ENCODE measurements at regions not wholly inside any gene's neighbourhood (a gene's known extent, or its start where the extent isn't known, plus 50 kb on each side); places are given as distances from the start of the nearest gene placed in this dataset.

DNA sequence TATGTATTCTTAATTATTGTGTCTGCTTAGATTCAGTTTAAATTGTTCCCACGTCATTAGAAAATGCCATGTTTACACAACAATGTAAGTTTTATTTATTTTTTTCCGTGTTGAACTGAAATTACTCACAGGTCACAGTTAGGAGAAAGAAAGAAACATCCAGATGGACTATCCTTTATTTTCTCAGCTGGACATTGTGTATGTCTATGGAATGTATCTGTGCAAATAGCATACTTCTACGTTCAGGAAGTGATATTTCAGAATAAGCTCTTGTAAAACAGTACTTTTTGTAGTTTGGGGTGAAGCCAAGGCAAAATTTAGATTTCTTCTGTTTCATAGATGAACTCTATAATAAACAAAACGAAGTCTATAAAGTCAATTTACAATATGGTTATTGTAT lies 249.0 kb upstream of the ZNF608 start:
- DNase-seq (ENCODE audit: extremely low read depth, low read depth), result peak; percentile 6
- TF ChIP-seq, protein P1, sequence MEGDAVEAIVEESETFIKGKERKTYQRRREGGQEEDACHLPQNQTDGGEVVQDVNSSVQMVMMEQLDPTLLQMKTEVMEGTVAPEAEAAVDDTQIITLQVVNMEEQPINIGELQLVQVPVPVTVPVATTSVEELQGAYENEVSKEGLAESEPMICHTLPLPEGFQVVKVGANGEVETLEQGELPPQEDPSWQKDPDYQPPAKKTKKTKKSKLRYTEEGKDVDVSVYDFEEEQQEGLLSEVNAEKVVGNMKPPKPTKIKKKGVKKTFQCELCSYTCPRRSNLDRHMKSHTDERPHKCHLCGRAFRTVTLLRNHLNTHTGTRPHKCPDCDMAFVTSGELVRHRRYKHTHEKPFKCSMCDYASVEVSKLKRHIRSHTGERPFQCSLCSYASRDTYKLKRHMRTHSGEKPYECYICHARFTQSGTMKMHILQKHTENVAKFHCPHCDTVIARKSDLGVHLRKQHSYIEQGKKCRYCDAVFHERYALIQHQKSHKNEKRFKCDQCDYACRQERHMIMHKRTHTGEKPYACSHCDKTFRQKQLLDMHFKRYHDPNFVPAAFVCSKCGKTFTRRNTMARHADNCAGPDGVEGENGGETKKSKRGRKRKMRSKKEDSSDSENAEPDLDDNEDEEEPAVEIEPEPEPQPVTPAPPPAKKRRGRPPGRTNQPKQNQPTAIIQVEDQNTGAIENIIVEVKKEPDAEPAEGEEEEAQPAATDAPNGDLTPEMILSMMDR (IDR thresholded peaks at IDR 0.05; ENCODE audit: low read depth, low read length, missing control alignments), result no peak
- no peak overlapping the region for H3K4me3 ChIP-seq (replicated peaks; ENCODE audit: low read depth, low read length)

DNA sequence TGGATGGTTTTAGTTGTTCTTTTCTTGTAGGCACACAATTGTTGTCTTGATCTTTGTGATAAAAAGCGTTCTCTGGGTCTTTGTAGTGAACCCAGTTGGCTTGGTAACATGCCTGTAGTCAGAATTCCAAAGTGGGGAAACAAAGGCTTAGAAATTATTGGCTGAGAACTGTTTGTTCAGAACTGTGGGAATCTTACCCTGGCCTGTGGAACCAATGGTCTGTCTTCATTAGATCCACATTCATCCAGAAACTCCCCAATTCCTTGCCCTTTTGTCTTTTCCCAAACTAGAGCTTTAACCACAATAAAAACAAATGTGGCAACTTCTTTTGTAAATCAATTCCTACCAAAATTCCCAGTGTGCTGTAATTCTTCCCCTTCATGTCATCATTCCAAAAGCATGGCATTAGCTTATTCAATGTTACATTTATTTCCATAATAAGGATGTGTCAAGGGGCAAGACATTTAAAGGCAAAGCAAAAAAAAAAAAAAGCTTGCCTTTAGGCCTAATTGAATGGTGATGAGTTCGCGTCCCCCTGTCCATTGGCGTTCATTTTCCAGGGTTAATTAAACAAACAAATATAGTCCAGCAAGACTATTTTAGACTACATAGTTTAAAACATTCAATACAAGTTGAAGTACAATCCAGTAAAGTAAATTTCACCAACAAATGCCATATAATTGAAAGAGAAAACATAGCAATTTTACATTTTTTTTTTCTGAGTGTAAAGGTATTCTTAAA lies 249.8 kb upstream of the ZNF608 start:
- DNase-seq (ENCODE audit: extremely low read depth, low read depth), result no peak
- no peak overlapping the region for H3K4me3 ChIP-seq (replicated peaks; ENCODE audit: low read depth, low read length)
- TF ChIP-seq, protein P1 (IDR thresholded peaks at IDR 0.05; ENCODE audit: low read depth, low read length, missing control alignments), result no peak

GRCh38 chr5:124996764-124997077 lies 250.3 kb upstream of the ZNF608 start:
- DNase-seq (ENCODE audit: extremely low read depth, low read depth), result no peak
- no peak overlapping the region for H3K4me3 ChIP-seq (replicated peaks; ENCODE audit: low read depth, low read length)

DNA sequence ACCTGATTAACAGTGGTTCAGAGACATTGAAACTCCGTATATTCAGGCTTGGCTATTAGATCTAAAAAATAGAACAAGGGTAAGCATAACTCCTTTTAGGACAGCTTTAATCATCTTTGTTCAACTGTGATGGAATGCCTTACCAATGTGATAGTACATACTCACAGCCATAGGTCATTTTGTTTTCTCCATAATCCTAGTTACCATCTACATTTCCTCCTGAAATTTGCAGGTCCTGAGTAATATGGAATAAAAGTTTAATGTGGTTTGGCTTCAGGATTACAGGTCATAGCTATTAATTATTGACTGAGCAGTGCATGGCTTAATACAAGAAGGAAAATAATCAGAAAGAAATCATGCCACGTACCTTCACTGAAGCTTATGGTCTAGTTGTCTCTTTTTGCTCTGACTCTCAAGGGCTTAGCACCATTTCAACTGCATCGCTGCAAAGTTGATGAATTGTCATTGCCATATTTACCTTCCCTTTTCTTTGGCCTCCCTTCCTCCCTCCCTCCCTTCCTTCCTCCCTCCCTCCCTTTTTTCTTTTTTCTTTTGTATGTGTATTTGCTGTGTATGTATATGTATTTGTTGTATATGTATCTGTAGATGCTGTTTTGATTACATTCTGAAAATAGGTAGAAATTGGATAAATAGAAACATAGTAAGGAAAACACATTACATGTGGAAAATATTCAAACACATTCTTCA lies 250.9 kb upstream of the ZNF608 start:
- TF ChIP-seq, protein P1 (IDR thresholded peaks at IDR 0.05; ENCODE audit: low read depth, low read length, missing control alignments), result no peak
- no peak overlapping the region for H3K4me3 ChIP-seq (replicated peaks; ENCODE audit: low read depth, low read length)
- DNase-seq (ENCODE audit: extremely low read depth, low read depth), result no peak

More at GRCh38 chr5:124996764-124997077, 250.3 kb upstream of the ZNF608 start:
- TF ChIP-seq, protein P1 (IDR thresholded peaks at IDR 0.05; ENCODE audit: low read depth, low read length, missing control alignments), result no peak

DNA sequence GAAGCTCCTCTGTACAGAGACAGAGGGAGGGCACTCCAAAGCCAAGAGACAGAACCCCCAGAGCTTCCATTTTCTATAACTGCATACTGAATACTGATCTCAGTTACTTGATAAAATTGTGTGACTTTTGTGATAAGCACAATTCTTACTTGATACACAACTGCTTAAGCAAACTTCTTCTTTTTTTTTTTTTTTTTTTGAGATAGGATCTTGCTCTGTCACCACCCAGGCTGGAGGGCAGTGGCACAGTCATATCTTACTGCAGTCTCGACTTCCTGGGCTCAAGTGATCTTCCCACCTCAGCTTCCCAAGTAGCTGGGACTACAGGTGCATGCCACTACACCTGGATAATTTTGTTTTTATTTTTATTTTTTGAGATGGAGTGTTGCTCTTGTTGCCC lies 252.1 kb upstream of the ZNF608 start:
- DNase-seq (ENCODE audit: extremely low read depth, low read depth), result no peak
- TF ChIP-seq, protein P1 (IDR thresholded peaks at IDR 0.05; ENCODE audit: low read depth, low read length, missing control alignments), result no peak
- H3K4me3 ChIP-seq (replicated peaks; ENCODE audit: low read depth, low read length), result no peak overlapping the region

GRCh38 chr5:125002727-125003598 lies 256.5 kb upstream of the ZNF608 start:
- TF ChIP-seq, protein P1 (IDR thresholded peaks at IDR 0.05; ENCODE audit: low read depth, low read length, missing control alignments), result no peak
- no peak for DNase-seq (ENCODE audit: extremely low read depth, low read depth)
- no peak overlapping the region for H3K4me3 ChIP-seq (replicated peaks; ENCODE audit: low read depth, low read length)
